Mammary epithelial cell (primary cell): ENCODE measurements at regions not wholly inside any gene's neighbourhood (a gene's known extent, or its start where the extent isn't known, plus 50 kb on each side); places are given as distances from the start of the nearest gene placed in this dataset.
"Not testable (repeated sequence)": the region's sequence is repeated elsewhere in the genome, so short reads cannot be mapped to it uniquely, and the experiment has no call there.

ENCODE experiments used
- EZH2 ChIP-seq: IDR thresholded peaks from 2 replicates; pipeline ENCODE4 v1.6.1; 2012; ENCODE audit warnings: low read length, inconsistent platforms, borderline replicate concordance
- TF ChIP-seq, protein P1 (sequence below), 2 donors: IDR thresholded peaks in 1 of 2; conservative IDR thresholded peaks in 1 of 2; 2 replicates each; pipeline ENCODE4 v1.5.1; 2011 to 2012; ENCODE audit warnings: inconsistent platforms in 2 of 2, low read length in 2 of 2, mild to moderate bottlenecking in 2 of 2, control low read depth in 1 of 2, low read depth in 1 of 2; ENCODE audit not compliant: insufficient read depth in 1 of 2; ENCODE audit errors: extremely low read depth in 1 of 2

DNA sequence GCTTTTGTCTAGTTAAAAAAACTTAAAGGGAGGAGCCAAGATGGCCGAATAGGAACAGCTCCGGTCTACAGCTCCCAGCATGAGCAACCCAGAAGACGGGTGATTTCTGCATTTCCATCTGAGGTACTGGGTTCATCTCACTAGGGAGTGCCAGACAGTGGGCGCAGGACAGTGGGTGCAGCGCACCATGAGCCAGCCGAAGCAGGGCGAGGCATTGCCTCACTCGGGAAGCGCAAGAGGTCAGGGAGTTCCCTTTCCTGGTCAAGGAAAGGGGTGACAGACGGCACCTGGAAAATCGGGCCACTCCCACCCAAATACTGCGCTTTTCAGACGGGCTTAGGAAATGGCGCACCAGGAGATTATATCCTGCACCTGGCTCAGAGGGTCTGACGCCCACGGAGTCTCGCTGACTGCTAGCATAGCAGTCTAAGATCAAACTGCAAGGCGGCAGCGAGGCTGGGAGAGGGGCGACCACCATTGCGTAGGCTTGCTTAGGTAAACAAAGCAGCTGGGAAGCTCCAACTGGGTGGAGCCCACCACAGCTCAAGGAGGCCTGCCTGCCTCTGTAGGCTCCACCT lies 152.4 kb upstream of the KCNQ5 start:
- TF ChIP-seq, protein P1, sequence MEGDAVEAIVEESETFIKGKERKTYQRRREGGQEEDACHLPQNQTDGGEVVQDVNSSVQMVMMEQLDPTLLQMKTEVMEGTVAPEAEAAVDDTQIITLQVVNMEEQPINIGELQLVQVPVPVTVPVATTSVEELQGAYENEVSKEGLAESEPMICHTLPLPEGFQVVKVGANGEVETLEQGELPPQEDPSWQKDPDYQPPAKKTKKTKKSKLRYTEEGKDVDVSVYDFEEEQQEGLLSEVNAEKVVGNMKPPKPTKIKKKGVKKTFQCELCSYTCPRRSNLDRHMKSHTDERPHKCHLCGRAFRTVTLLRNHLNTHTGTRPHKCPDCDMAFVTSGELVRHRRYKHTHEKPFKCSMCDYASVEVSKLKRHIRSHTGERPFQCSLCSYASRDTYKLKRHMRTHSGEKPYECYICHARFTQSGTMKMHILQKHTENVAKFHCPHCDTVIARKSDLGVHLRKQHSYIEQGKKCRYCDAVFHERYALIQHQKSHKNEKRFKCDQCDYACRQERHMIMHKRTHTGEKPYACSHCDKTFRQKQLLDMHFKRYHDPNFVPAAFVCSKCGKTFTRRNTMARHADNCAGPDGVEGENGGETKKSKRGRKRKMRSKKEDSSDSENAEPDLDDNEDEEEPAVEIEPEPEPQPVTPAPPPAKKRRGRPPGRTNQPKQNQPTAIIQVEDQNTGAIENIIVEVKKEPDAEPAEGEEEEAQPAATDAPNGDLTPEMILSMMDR (conservative IDR thresholded peaks at IDR 0.05 in 1 of 2, IDR thresholded peaks at IDR 0.05 in 1 of 2; ENCODE audit: extremely low read depth in 1 of 2, insufficient read depth in 1 of 2, low read depth in 1 of 2, low read length in 2 of 2): not testable (repeated sequence)
- TF ChIP-seq EZH2: not testable (repeated sequence)
